ENCODE measurements at regions not wholly inside any gene's neighbourhood (a gene's known extent, or its start where the extent isn't known, plus 50 kb on each side); places are given as distances from the start of the nearest gene placed in this dataset.

DNA sequence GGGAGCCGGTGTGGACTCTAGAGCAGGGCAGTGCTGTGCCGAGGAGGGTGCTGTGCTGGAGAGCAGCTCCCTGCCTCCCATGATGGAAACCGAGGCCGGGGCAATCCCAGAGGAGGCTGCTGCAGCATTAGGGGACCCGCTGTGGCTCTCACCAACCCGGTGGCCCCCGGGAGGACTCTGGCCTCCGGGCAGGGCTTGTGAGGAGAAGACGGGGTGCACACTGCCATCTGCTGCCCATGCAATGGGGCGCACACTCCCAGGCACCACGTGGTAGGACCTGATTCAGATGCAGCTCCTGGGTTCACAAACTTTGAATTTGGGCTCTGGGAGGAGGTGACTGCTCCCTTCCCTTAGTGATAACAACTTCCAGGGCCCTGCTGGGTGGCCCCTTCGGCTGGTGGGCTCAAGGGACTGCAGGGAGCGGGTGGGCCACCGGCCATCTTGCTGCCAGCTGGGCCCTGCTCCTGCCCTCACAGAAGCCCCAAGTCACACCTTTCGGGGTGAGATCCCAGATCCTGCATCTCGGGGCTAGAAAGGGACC is 93.8 kb upstream of the FGF3 start:
- TF ChIP-seq POLR2A (IDR thresholded peaks at IDR 0.05) = no peak
- TF ChIP-seq, protein P1, sequence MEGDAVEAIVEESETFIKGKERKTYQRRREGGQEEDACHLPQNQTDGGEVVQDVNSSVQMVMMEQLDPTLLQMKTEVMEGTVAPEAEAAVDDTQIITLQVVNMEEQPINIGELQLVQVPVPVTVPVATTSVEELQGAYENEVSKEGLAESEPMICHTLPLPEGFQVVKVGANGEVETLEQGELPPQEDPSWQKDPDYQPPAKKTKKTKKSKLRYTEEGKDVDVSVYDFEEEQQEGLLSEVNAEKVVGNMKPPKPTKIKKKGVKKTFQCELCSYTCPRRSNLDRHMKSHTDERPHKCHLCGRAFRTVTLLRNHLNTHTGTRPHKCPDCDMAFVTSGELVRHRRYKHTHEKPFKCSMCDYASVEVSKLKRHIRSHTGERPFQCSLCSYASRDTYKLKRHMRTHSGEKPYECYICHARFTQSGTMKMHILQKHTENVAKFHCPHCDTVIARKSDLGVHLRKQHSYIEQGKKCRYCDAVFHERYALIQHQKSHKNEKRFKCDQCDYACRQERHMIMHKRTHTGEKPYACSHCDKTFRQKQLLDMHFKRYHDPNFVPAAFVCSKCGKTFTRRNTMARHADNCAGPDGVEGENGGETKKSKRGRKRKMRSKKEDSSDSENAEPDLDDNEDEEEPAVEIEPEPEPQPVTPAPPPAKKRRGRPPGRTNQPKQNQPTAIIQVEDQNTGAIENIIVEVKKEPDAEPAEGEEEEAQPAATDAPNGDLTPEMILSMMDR (IDR thresholded peaks at IDR 0.05 in 4 of 5, conservative IDR thresholded peaks at IDR 0.05 in 1 of 5) = no peak
- no peaks in the 10 kb centered on the region for H3K36me3 ChIP-seq
- H3K9me3 ChIP-seq = no peaks in the 10 kb centered on the region
- no peak overlapping the region for H3K27ac ChIP-seq
- in situ Hi-C loops (cut with MboI; ENCODE audit: low sequenced_read_pairs in 4 of 4) (loop anchor here in 1 of 4 donors (5.0 kb wide), 1 partner anchor 279 kb away; no protein-coding TSS in a partner anchor), intact Hi-C loops (cut with DNase I; ENCODE audit: low total_unique reads) (loop anchor here (10.0 kb wide), 1 partner anchor 182 kb away; no protein-coding TSS in a partner anchor)
- no peak for DNase-seq
- peaks cover 0 to 20% (median 15%) of the 10 kb centered on the region in 3 donors for H3K27me3 ChIP-seq
- H3K4me1 ChIP-seq = peaks cover 6 to 9% of the 10 kb centered on the region in 2 donors
- ATAC-seq = no peak
- no peak overlapping the region for H3K4me3 ChIP-seq

GRCh38 chr11:69913591-69914285 is 94.5 kb upstream of the FGF3 start:
- Histone ChIP-seq H3K4me1 (peaks cover 11 to 16% of the 10 kb centered on the region in 2 donors), H3K4me3 (no peak overlapping the region), H3K36me3 (no peaks in the 10 kb centered on the region), H3K27me3 (peaks cover 0 to 18% (median 13%) of the 10 kb centered on the region in 3 donors), H3K27ac (no peak overlapping the region), H3K9me3 (no peaks in the 10 kb centered on the region)
- no peak for DNase-seq
- TF ChIP-seq, protein P1 (IDR thresholded peaks at IDR 0.05 in 4 of 5, conservative IDR thresholded peaks at IDR 0.05 in 1 of 5) = no peak
- TF ChIP-seq POLR2A (IDR thresholded peaks at IDR 0.05) = no peak
- intact Hi-C loops (cut with DNase I; ENCODE audit: low total_unique reads) (loop anchor here (10.0 kb wide), 1 partner anchor 181 kb away; no protein-coding TSS in a partner anchor), in situ Hi-C loops (cut with MboI; ENCODE audit: low sequenced_read_pairs in 4 of 4) (loop anchor here in 1 of 4 donors (5.0 kb wide), 1 partner anchor 279 kb away; no protein-coding TSS in a partner anchor)
- no peak for ATAC-seq

DNA sequence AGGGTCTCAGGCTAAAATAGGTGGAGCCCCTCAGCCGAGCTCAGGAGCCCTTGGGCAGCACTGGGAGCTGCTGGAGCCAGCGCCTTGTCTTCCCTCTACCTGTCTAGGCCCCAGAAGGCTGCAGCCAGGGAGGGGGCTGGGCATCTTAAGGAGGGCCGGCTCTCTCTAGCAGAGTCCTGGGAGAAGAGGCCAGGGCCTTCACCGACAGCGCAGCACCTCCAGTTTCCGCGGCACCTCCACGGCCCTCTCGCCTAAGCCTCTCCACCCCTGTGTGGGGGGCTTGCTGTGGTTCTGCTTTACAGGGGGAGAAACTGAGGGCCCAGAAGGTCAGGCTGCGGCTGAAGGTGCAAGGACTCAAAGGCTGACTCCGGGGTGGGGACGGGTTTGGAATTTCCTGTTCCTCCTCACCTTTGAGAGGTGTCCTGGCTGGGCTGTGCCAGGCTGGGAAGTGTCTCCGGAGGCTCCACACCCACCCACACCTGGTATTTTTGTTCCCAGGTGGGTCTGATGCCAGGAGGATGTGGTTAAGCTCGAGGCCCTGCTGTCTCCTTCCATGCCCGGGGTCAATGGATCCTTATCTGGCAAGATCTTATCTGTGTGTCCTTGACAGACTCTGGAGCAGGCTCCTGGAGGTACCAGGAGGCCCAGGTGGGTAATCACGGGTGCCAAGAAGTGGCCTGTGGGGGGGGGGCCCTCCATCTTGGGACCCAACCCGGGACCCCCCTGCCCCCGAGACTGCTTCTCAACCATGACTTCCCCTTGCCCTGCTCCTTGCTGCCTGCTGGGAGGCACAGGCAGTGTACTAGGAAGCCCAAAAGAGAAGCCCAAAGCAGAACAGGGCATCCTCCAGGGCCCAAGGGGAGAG is 95.3 kb upstream of the FGF3 start:
- no peaks in the 10 kb centered on the region for H3K36me3 ChIP-seq
- peaks cover 11 to 16% of the 10 kb centered on the region in 2 donors for H3K4me1 ChIP-seq
- H3K9me3 ChIP-seq = no peaks in the 10 kb centered on the region
- ATAC-seq (no peak), DNase-seq (no peak)
- H3K27me3 ChIP-seq = peaks cover 0 to 14% (median 5%) of the 10 kb centered on the region in 3 donors
- TF ChIP-seq, protein P1 (IDR thresholded peaks at IDR 0.05 in 4 of 5, conservative IDR thresholded peaks at IDR 0.05 in 1 of 5) = no peak
- in situ Hi-C loops (cut with MboI; ENCODE audit: low sequenced_read_pairs in 4 of 4) = loop anchor here in 3 of 4 donors (5.0 kb wide), 2 partner anchors 278 to 283 kb away; no protein-coding TSS in a partner anchor
- intact Hi-C loops (cut with DNase I; ENCODE audit: low total_unique reads) = loop anchor here (10.0 kb wide), 1 partner anchor 180 kb away; no protein-coding TSS in a partner anchor
- H3K27ac ChIP-seq = peak overlapping the region in 2 of 4 donors; percentile 18 to 65
- no peak overlapping the region for H3K4me3 ChIP-seq

DNA sequence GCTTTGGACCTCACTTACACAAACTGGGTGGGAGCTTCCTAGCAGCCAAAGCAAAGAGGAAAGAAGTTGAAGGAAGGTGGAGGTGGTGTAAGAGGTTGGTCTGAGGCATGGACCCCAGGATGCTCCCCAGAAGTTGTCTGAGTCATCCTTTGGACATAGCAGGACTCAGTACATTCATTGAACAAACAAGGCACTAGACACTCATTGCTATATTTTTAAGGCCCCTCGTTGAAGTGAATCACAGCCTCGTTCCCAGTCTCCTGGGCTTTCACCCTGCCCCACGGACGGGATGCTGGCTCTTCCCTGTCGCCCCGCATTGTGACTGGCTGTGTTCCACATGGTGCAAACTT is 95.9 kb upstream of the FGF3 start:
- intact Hi-C loops (cut with DNase I; ENCODE audit: low total_unique reads) = loop anchor here (10.0 kb wide), 1 partner anchor 180 kb away; no protein-coding TSS in a partner anchor
- Histone ChIP-seq H3K4me1 (peaks cover 11 to 16% of the 10 kb centered on the region in 2 donors), H3K36me3 (no peaks in the 10 kb centered on the region), H3K27ac (peak overlapping the region; percentile 21 to 65 (median 54)), H3K9me3 (no peaks in the 10 kb centered on the region), H3K4me3 (peak overlapping the region in 1 of 4 donors; percentile 29), H3K27me3 (peaks cover 0 to 14% (median 0%) of the 10 kb centered on the region in 3 donors)
- ATAC-seq = no peak
- no peak for DNase-seq
- TF ChIP-seq, protein P1 (IDR thresholded peaks at IDR 0.05 in 4 of 5, conservative IDR thresholded peaks at IDR 0.05 in 1 of 5) = no peak
- TF ChIP-seq POLR2A (IDR thresholded peaks at IDR 0.05) = no peak
- in situ Hi-C loops (cut with MboI; ENCODE audit: low sequenced_read_pairs in 4 of 4) = loop anchor here in 2 of 4 donors (5.0 kb wide), 1 partner anchor 282 kb away; no protein-coding TSS in a partner anchor
